ENCODE measurements at regions not wholly inside any gene's neighbourhood (a gene's known extent, or its start where the extent isn't known, plus 50 kb on each side); places are given as distances from the start of the nearest gene placed in this dataset.

- peaks cover 4 to 12% of the 10 kb centered on the region in 2 donors for H3K9me3 Mint-ChIP-seq
Observed at GRCh38 chr4:14669371-14669770, 332.9 kb upstream of the CPEB2 start.

GRCh38 chr4:14671146-14671545, 331.1 kb upstream of the CPEB2 start:
- Mint-ChIP-seq H3K4me3 (no peak overlapping the region), H3K4me1 (ENCODE audit: low read depth in 2 of 2) (no peaks in the 10 kb centered on the region), H3K9me3 (peaks cover 4 to 12% of the 10 kb centered on the region in 2 donors), H3K36me3 (ENCODE audit: insufficient read depth) (no peaks in the 10 kb centered on the region), H3K27ac (no peak overlapping the region), H3K27me3 (peaks cover 0 to 12% of the 10 kb centered on the region in 2 donors)
- no peak for ATAC-seq (replicated peaks)
- no peak for DNase-seq

More at GRCh38 chr4:14669371-14669770, 332.9 kb upstream of the CPEB2 start:
- DNase-seq, result no peak
- no peak for ATAC-seq (replicated peaks)
- Mint-ChIP-seq H3K27me3 (peaks cover 0 to 12% of the 10 kb centered on the region in 2 donors), H3K27ac (no peak overlapping the region), H3K36me3 (ENCODE audit: insufficient read depth) (no peaks in the 10 kb centered on the region), H3K4me3 (no peak overlapping the region), H3K4me1 (ENCODE audit: low read depth in 2 of 2) (no peaks in the 10 kb centered on the region)

- H3K27ac Mint-ChIP-seq, result no peak overlapping the region
- ATAC-seq (replicated peaks) (no peak), DNase-seq (no peak)
- H3K4me3 Mint-ChIP-seq, result no peak overlapping the region
- H3K36me3 Mint-ChIP-seq (ENCODE audit: insufficient read depth), result no peaks in the 10 kb centered on the region
- H3K9me3 Mint-ChIP-seq, result no peaks in the 10 kb centered on the region
- peaks cover 6 to 12% of the 10 kb centered on the region in 2 donors for H3K27me3 Mint-ChIP-seq
- H3K4me1 Mint-ChIP-seq (ENCODE audit: low read depth in 2 of 2), result no peaks in the 10 kb centered on the region
Observed at GRCh38 chr4:14675279-14675985, 326.8 kb upstream of the CPEB2 start.

GRCh38 chr4:14679906-14680305, 322.4 kb upstream of the CPEB2 start:
- H3K4me3 Mint-ChIP-seq, result no peak overlapping the region
- no peak overlapping the region for H3K27ac Mint-ChIP-seq
- DNase-seq (no peak), ATAC-seq (replicated peaks) (no peak)
- H3K36me3 Mint-ChIP-seq (ENCODE audit: insufficient read depth), result no peaks in the 10 kb centered on the region
- peaks cover 0 to 6% of the 10 kb centered on the region in 2 donors for H3K27me3 Mint-ChIP-seq
- no peaks in the 10 kb centered on the region for H3K4me1 Mint-ChIP-seq (ENCODE audit: low read depth in 2 of 2)
- H3K9me3 Mint-ChIP-seq, result peaks cover 0 to 3% of the 10 kb centered on the region in 2 donors

GRCh38 chr4:14681330-14681729, 321.0 kb upstream of the CPEB2 start:
- DNase-seq, result no peak

GRCh38 chr4:14693728-14694127, 308.6 kb upstream of the CPEB2 start:
- no peaks in the 10 kb centered on the region for H3K4me1 Mint-ChIP-seq (ENCODE audit: low read depth in 2 of 2)
- DNase-seq, result no peak
- no peak overlapping the region for H3K27ac Mint-ChIP-seq
- H3K27me3 Mint-ChIP-seq, result peaks cover 0 to 6% of the 10 kb centered on the region in 2 donors
- no peak for ATAC-seq (replicated peaks)
- H3K4me3 Mint-ChIP-seq, result no peak overlapping the region
- H3K36me3 Mint-ChIP-seq (ENCODE audit: insufficient read depth), result no peaks in the 10 kb centered on the region
- no peaks in the 10 kb centered on the region for H3K9me3 Mint-ChIP-seq

More at GRCh38 chr4:14681330-14681729, 321.0 kb upstream of the CPEB2 start:
- Mint-ChIP-seq H3K27ac (no peak overlapping the region), H3K27me3 (peaks cover 0 to 6% of the 10 kb centered on the region in 2 donors), H3K4me3 (no peak overlapping the region), H3K36me3 (ENCODE audit: insufficient read depth) (no peaks in the 10 kb centered on the region), H3K9me3 (peaks cover 0 to 6% of the 10 kb centered on the region in 2 donors), H3K4me1 (ENCODE audit: low read depth in 2 of 2) (no peaks in the 10 kb centered on the region)
- no peak for ATAC-seq (replicated peaks)

GRCh38 chr4:14695095-14695845, 307.0 kb upstream of the CPEB2 start:
- no peaks in the 10 kb centered on the region for H3K36me3 Mint-ChIP-seq (ENCODE audit: insufficient read depth)
- no peak overlapping the region for H3K27ac Mint-ChIP-seq
- H3K27me3 Mint-ChIP-seq, result peaks cover 6 to 12% of the 10 kb centered on the region in 2 donors
- H3K9me3 Mint-ChIP-seq, result no peaks in the 10 kb centered on the region
- H3K4me1 Mint-ChIP-seq (ENCODE audit: low read depth in 2 of 2), result no peaks in the 10 kb centered on the region
- DNase-seq, result no peak
- no peak overlapping the region for H3K4me3 Mint-ChIP-seq
- ATAC-seq (replicated peaks), result no peak

- no peak overlapping the region for H3K27ac Mint-ChIP-seq
- no peak overlapping the region for H3K4me3 Mint-ChIP-seq
- no peaks in the 10 kb centered on the region for H3K9me3 Mint-ChIP-seq
- DNase-seq (no peak), ATAC-seq (replicated peaks) (no peak)
- peaks cover 22 to 29% of the 10 kb centered on the region in 2 donors for H3K27me3 Mint-ChIP-seq
- no peaks in the 10 kb centered on the region for H3K4me1 Mint-ChIP-seq (ENCODE audit: low read depth in 2 of 2)
- no peaks in the 10 kb centered on the region for H3K36me3 Mint-ChIP-seq (ENCODE audit: insufficient read depth)
Observed at GRCh38 chr4:14700083-14700482, 302.2 kb upstream of the CPEB2 start.

- H3K36me3 Mint-ChIP-seq (ENCODE audit: insufficient read depth), result no peaks in the 10 kb centered on the region
- H3K27ac Mint-ChIP-seq, result no peak overlapping the region
- H3K9me3 Mint-ChIP-seq, result no peaks in the 10 kb centered on the region
- H3K4me1 Mint-ChIP-seq (ENCODE audit: low read depth in 2 of 2), result no peaks in the 10 kb centered on the region
- DNase-seq, result no peak
- no peak overlapping the region for H3K4me3 Mint-ChIP-seq
- no peak for ATAC-seq (replicated peaks)
- peaks cover 22 to 29% of the 10 kb centered on the region in 2 donors for H3K27me3 Mint-ChIP-seq
Observed at GRCh38 chr4:14700544-14700943, 301.7 kb upstream of the CPEB2 start.

GRCh38 chr4:14701389-14701788, 300.9 kb upstream of the CPEB2 start:
- no peak overlapping the region for H3K4me3 Mint-ChIP-seq
- DNase-seq (no peak), ATAC-seq (replicated peaks) (no peak)
- H3K36me3 Mint-ChIP-seq (ENCODE audit: insufficient read depth), result no peaks in the 10 kb centered on the region
- no peaks in the 10 kb centered on the region for H3K9me3 Mint-ChIP-seq
- peaks cover 17 to 29% of the 10 kb centered on the region in 2 donors for H3K27me3 Mint-ChIP-seq
- no peak overlapping the region for H3K27ac Mint-ChIP-seq
- H3K4me1 Mint-ChIP-seq (ENCODE audit: low read depth in 2 of 2), result no peaks in the 10 kb centered on the region

- H3K27me3 Mint-ChIP-seq, result peaks cover 16 to 29% of the 10 kb centered on the region in 2 donors
- no peak for ATAC-seq (replicated peaks)
- DNase-seq, result no peak
- no peaks in the 10 kb centered on the region for H3K36me3 Mint-ChIP-seq (ENCODE audit: insufficient read depth)
- no peak overlapping the region for H3K4me3 Mint-ChIP-seq
- no peak overlapping the region for H3K27ac Mint-ChIP-seq
- no peaks in the 10 kb centered on the region for H3K4me1 Mint-ChIP-seq (ENCODE audit: low read depth in 2 of 2)
- H3K9me3 Mint-ChIP-seq, result no peaks in the 10 kb centered on the region
Observed at GRCh38 chr4:14701896-14702295, 300.4 kb upstream of the CPEB2 start.

GRCh38 chr4:14708574-14708973, 293.7 kb upstream of the CPEB2 start:
- no peaks in the 10 kb centered on the region for H3K36me3 Mint-ChIP-seq (ENCODE audit: insufficient read depth)
- no peak overlapping the region for H3K27ac Mint-ChIP-seq
- no peak for DNase-seq
- no peak overlapping the region for H3K4me3 Mint-ChIP-seq
- no peaks in the 10 kb centered on the region for H3K4me1 Mint-ChIP-seq (ENCODE audit: low read depth in 2 of 2)
- peaks cover 5 to 15% of the 10 kb centered on the region in 2 donors for H3K27me3 Mint-ChIP-seq
- ATAC-seq (replicated peaks), result no peak
- no peaks in the 10 kb centered on the region for H3K9me3 Mint-ChIP-seq

GRCh38 chr4:14711259-14711658, 291.0 kb upstream of the CPEB2 start:
- ATAC-seq (replicated peaks), result no peak
- H3K4me3 Mint-ChIP-seq, result no peak overlapping the region
- H3K27ac Mint-ChIP-seq, result no peak overlapping the region

GRCh38 chr4:14716691-14717090, 285.6 kb upstream of the CPEB2 start:
- Mint-ChIP-seq H3K4me1 (ENCODE audit: low read depth in 2 of 2) (peaks cover 0 to 3% of the 10 kb centered on the region in 2 donors), H3K4me3 (no peak overlapping the region), H3K27me3 (peaks cover 13 to 34% of the 10 kb centered on the region in 2 donors), H3K27ac (no peak overlapping the region), H3K36me3 (ENCODE audit: insufficient read depth) (no peaks in the 10 kb centered on the region), H3K9me3 (no peaks in the 10 kb centered on the region)
- no peak for DNase-seq
- ATAC-seq (replicated peaks), result no peak

More at GRCh38 chr4:14711259-14711658, 291.0 kb upstream of the CPEB2 start:
- Mint-ChIP-seq H3K9me3 (no peaks in the 10 kb centered on the region), H3K36me3 (ENCODE audit: insufficient read depth) (no peaks in the 10 kb centered on the region), H3K4me1 (ENCODE audit: low read depth in 2 of 2) (no peaks in the 10 kb centered on the region), H3K27me3 (peaks cover 5 to 15% of the 10 kb centered on the region in 2 donors)
- DNase-seq, result no peak
